CD4-positive, alpha-beta T cell (primary cell): ENCODE measurements at regions not wholly inside any gene's neighbourhood (a gene's known extent, or its start where the extent isn't known, plus 50 kb on each side); places are given as distances from the start of the nearest gene placed in this dataset.

Experiments
- ATAC-seq: fragments of 200-7000 bp; cut with Tn5 transposase; one replicate; pipeline ENCODE4 v1.10.0; 2022; ENCODE audit warnings: mild to moderate bottlenecking; ENCODE audit not compliant: poor library complexity
- CTCF ChIA-PET: fragments of 350-600 bp; sonication (Branson Sonifier 250); formaldehyde crosslinking; loops from one replicate; lab custom pipeline; 2021; ENCODE audit warnings: antibody characterized with exemption, inconsistent platforms; lab: Charles Lee
- POLR2A ChIA-PET: fragments of 350-600 bp; sonication (Branson Sonifier 250); formaldehyde crosslinking; loops from one replicate; lab custom pipeline; 2021; ENCODE audit warnings: antibody characterized with exemption, inconsistent platforms; lab: Charles Lee
- DNase-seq, 14 experiments: peaks; one replicate each; pipeline ENCODE4 v3.0.0-alpha.2; 2013 to 2020; ENCODE audit warnings: mixed read lengths in 2 of 14
- H3K27ac ChIP-seq, 2 donors: one replicate each; pipeline versions ENCODE4 v1.5.1 to v1.7.0; 2013; ENCODE audit warnings: low read length in 2 of 2, low read depth in 1 of 2, mild to moderate bottlenecking in 1 of 2
- H3K27me3 ChIP-seq, 2 experiments: 1 replicate in 1 of 2; 2 replicates in 1 of 2; pipeline versions ENCODE4 v1.6.1 to v1.7.0; 2013; ENCODE audit warnings: low read length in 2 of 2, control low read depth in 1 of 2, mild to moderate bottlenecking in 1 of 2, moderate library complexity in 1 of 2; ENCODE audit not compliant: insufficient read depth in 2 of 2, control insufficient read depth in 1 of 2
- H3K36me3 ChIP-seq: one replicate; pipeline ENCODE4 v1.6.1; 2013; ENCODE audit warnings: low read length, control low read depth; ENCODE audit not compliant: insufficient read depth
- H3K4me1 ChIP-seq: one replicate; pipeline ENCODE4 v1.6.1; 2013; ENCODE audit warnings: low read length, control low read depth; ENCODE audit not compliant: insufficient read depth
- H3K4me3 ChIP-seq: one replicate; pipeline ENCODE4 v1.5.1; 2013; ENCODE audit warnings: mild to moderate bottlenecking, low read length, moderate library complexity
- H3K9me3 ChIP-seq, 2 experiments: 1 replicate in 1 of 2; 2 replicates in 1 of 2; pipeline versions ENCODE4 v1.6.1 to v1.7.0; 2013; ENCODE audit warnings: low read length in 2 of 2, mild to moderate bottlenecking in 2 of 2, control low read depth in 1 of 2, moderate library complexity in 1 of 2; ENCODE audit not compliant: control insufficient read depth in 1 of 2, insufficient read depth in 1 of 2
- H3K27ac Mint-ChIP-seq: one replicate; pipeline ENCODE4 v1.8.0; 2020; ENCODE audit warnings: mixed read lengths
- H3K27me3 Mint-ChIP-seq: one replicate; pipeline ENCODE4 v1.8.0; 2021; ENCODE audit warnings: mixed read lengths
- H3K36me3 Mint-ChIP-seq: one replicate; pipeline ENCODE4 v1.8.0; 2021; ENCODE audit warnings: low read depth, mixed read lengths
- H3K4me1 Mint-ChIP-seq: one replicate; pipeline ENCODE4 v1.8.0; 2021; ENCODE audit warnings: low read depth, mixed read lengths
- H3K4me3 Mint-ChIP-seq: one replicate; pipeline ENCODE4 v1.8.0; 2020; ENCODE audit warnings: mild to moderate bottlenecking, mixed read lengths
- H3K9me3 Mint-ChIP-seq: one replicate; pipeline ENCODE4 v1.8.0; 2020; ENCODE audit warnings: mixed read lengths
- intact Hi-C, 2 experiments: fragments of 100-400 bp; cut with DNase I in 1 of 2; cut with micrococcal nuclease in 1 of 2; formaldehyde crosslinking; loops; one replicate each; pipeline versions ENCODE4 v1.15.1 to v1.9.0; 2023 to 2025; cut with DNase I, micrococcal nuclease
- TF ChIP-seq, protein P1 (sequence below): fragments of 200-600 bp; IDR thresholded peaks from one replicate; pipeline ENCODE4 v1.8.0; 2022; ENCODE audit warnings: antibody characterized with exemption, mild to moderate bottlenecking

DNA sequence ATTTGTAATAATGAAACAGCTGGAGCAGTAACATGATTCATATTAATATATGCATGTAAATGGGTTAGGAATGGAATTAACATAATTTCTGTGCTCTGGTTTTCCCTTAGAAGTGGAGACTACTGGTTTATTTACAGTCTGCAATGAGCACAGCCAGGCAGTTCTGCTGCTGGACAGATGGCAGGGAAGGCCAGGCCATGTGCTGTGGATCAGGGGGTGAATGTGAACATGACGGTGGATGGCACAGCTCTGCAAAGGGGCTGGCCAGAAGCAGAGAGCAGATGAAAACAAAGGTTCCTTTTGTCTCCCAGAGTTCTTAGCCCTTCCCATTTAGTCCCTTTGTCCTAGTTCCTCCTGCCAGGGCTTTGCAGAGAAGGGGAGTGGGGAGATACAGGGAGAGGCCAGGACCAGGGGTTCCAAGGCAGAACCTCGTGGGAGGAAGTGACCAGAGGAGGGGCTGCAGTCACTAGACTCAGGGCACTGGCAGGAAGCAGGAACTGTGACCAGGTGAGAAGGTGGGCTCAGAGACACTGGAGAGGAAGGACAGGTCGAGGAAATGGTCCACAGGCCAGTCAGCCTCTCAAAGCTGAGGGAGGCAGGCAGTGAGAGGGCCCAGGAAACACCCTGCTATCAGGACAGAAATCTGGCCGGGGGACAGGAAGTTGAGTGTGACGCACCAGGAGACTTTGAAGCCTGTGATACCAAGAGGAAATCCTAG is 112.9 kb upstream of the ATP8B1 start:
- peaks cover 6% of the 10 kb centered on the region for H3K4me1 ChIP-seq
- H3K36me3 Mint-ChIP-seq, result no peaks in the 10 kb centered on the region
- H3K9me3 Mint-ChIP-seq, result no peaks in the 10 kb centered on the region
- intact Hi-C loops, result no loop called here
- ATAC-seq (no peak), DNase-seq (no peak)
- no peak overlapping the region for H3K4me3 Mint-ChIP-seq
- H3K4me3 ChIP-seq, result no peak overlapping the region
- no peaks in the 10 kb centered on the region for H3K27me3 Mint-ChIP-seq
- H3K27ac Mint-ChIP-seq, result no peak overlapping the region
- ChIA-PET CTCF (no interaction called here), POLR2A (no interaction called here)
- H3K9me3 ChIP-seq, result peaks cover 0 to 4% of the 10 kb centered on the region in 2 experiments
- peaks cover 6% of the 10 kb centered on the region for H3K4me1 Mint-ChIP-seq
- H3K36me3 ChIP-seq, result no peaks in the 10 kb centered on the region
- TF ChIP-seq, protein P1, sequence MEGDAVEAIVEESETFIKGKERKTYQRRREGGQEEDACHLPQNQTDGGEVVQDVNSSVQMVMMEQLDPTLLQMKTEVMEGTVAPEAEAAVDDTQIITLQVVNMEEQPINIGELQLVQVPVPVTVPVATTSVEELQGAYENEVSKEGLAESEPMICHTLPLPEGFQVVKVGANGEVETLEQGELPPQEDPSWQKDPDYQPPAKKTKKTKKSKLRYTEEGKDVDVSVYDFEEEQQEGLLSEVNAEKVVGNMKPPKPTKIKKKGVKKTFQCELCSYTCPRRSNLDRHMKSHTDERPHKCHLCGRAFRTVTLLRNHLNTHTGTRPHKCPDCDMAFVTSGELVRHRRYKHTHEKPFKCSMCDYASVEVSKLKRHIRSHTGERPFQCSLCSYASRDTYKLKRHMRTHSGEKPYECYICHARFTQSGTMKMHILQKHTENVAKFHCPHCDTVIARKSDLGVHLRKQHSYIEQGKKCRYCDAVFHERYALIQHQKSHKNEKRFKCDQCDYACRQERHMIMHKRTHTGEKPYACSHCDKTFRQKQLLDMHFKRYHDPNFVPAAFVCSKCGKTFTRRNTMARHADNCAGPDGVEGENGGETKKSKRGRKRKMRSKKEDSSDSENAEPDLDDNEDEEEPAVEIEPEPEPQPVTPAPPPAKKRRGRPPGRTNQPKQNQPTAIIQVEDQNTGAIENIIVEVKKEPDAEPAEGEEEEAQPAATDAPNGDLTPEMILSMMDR, result no peak
- no peak overlapping the region for H3K27ac ChIP-seq
- no peaks in the 10 kb centered on the region for H3K27me3 ChIP-seq

DNA sequence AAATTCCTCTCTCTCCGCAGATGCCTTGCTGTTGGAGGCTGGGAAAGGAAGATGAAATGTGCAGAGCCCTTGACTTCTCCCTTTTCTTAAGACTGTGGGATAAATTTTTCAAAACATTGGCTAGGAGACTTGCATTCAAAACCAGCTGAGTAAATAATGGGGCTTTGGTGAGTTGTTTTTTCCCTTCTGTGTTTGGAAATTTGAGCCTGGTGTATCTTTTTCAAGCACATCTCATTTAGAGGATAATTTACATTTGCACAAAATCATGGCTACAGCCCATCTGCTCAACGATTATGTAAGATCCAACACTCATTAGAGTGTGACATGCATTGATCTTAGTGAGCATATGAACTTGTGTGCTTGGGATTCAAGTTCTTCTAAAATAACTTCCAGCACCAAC is 112.1 kb upstream of the ATP8B1 start:
- Mint-ChIP-seq H3K36me3 (no peaks in the 10 kb centered on the region), H3K27me3 (no peaks in the 10 kb centered on the region), H3K4me3 (no peak overlapping the region), H3K27ac (no peak overlapping the region), H3K4me1 (peaks cover 6% of the 10 kb centered on the region), H3K9me3 (no peaks in the 10 kb centered on the region)
- Histone ChIP-seq H3K36me3 (no peaks in the 10 kb centered on the region), H3K4me1 (peaks cover 6% of the 10 kb centered on the region), H3K27me3 (no peaks in the 10 kb centered on the region), H3K4me3 (no peak overlapping the region), H3K9me3 (no peaks in the 10 kb centered on the region), H3K27ac (no peak overlapping the region)
- no peak for DNase-seq
- ChIA-PET POLR2A (no interaction called here), CTCF (no interaction called here)
- intact Hi-C loops, result no loop called here
- ATAC-seq, result no peak
- TF ChIP-seq, protein P1, result no peak

DNA sequence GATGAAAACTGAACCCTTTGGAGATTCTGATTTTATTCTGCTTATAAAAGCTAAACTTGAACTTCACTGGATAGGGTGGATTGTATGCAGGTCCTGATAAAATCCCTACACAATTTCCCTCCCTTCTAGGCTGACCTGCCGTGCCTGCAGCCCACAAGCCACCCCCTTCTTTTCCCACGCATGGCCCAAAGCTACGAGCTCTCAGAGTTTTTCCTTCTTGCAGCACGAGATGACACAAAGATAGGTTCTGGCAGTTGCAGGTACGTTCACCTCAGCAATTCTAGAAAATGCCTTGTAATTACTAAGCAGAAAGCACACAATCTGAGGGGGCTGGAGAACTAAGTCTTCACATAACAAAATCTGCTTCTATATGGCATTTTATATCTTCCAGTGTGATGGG is 110.6 kb upstream of the ATP8B1 start:
- Mint-ChIP-seq H3K27me3 (no peaks in the 10 kb centered on the region), H3K4me1 (peaks cover 6% of the 10 kb centered on the region), H3K4me3 (no peak overlapping the region), H3K9me3 (no peaks in the 10 kb centered on the region), H3K27ac (no peak overlapping the region), H3K36me3 (no peaks in the 10 kb centered on the region)
- Histone ChIP-seq H3K4me1 (peaks cover 6% of the 10 kb centered on the region), H3K27me3 (no peaks in the 10 kb centered on the region), H3K9me3 (no peaks in the 10 kb centered on the region), H3K4me3 (no peak overlapping the region), H3K36me3 (no peaks in the 10 kb centered on the region), H3K27ac (no peak overlapping the region)
- ChIA-PET CTCF (no interaction called here), POLR2A (no interaction called here)
- intact Hi-C loops, result no loop called here
- TF ChIP-seq, protein P1, result no peak
- ATAC-seq, result no peak
- DNase-seq, result no peak
